Stimulated activated CD4-positive, alpha-beta T cell treated with anti-CD3 and anti-CD28 coated beads, Interleukin-1b, Interleukin-23, amount 100 ng/mL, for 24 hours (primary cell): ENCODE measurements at regions not wholly inside any gene's neighbourhood (a gene's known extent, or its start where the extent isn't known, plus 50 kb on each side); places are given as distances from the start of the nearest gene placed in this dataset.

Experiments used
- DNase-seq, 4 experiments: peaks; one replicate each; pipeline ENCODE4 v3.0.0-alpha.2; 2020; ENCODE audit warnings: low read depth in 4 of 4, low spot score in 1 of 4

DNA sequence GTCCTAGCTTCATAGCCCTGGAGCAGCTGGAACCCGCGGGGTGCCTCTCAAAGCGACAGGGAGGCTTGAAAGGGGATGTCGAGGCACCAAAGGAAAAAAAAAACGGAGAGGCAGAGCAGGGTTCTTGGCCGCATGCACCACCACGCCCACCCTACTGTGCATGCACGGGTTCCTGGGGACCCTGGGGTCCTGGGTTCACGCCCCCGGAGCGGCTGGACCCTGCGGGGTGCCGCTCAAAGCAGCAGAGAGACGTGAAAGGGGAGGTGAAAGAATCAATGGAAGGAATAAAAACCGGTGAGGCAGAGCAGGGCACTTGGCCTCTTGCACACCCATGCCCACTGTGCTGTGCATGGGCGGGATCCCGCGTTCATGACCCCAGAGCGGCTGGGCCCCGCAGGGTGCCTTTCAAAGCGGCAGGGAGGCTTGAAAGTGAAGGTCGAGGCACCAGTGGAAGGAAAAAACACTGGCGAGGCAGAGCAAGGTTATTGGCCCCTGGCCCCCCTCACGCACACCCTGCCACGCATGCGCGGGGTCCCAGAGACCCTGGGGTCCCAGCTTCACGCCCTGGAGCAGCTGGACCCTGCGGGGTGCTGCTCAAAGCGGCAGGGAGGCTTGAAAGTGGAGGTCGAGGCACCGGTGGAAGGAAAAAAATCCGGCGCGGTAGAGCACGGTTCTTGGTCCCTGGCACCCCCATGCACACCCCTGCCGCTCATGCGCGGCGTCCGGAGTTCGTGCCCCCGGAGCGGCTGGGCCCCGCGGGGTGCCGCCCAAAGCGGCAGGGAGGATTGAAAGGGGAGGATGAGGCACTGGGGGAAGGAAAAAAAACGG is 318.5 kb downstream of the ALG10 start:
- DNase-seq, result no peak

DNA sequence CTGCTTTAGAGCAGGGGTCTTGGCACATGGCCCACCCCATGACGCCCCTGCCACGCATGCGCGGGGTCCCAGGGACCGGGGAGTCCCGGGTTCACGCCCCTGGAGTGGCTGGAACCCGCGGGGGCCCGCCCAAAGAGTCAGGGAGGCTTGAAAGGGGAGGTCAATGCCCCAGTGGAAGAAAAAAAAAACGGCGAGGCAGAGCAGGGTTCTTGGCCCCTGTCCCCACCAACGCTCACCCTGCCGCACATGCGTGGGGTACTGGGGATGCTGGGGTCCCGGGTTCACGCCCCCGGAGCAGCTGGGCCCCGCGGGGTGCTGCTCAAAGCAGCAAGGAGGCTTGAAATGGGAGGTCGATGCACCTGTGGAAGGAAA is 319.1 kb downstream of the ALG10 start:
- no peak for DNase-seq

DNA sequence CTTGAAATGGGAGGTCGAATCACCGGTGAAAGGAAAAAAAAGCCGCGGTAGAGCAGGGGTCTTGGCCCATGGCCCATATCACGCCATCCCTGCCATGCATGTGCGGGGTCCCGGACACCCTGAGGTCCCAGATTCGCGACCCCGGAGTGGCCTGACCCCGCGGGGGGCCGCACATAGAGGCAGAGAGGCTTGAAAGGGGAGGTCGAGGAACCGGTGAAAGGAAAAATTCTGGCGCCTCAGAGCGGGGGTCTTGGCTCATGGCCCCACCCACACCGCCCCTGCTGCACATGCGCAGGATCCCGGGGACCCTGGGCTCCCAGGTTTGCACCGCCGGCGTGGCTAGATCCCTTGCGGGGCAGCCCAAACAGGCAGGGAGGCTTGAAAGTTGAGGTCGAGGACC is 319.8 kb downstream of the ALG10 start:
- DNase-seq, result no peak

DNA sequence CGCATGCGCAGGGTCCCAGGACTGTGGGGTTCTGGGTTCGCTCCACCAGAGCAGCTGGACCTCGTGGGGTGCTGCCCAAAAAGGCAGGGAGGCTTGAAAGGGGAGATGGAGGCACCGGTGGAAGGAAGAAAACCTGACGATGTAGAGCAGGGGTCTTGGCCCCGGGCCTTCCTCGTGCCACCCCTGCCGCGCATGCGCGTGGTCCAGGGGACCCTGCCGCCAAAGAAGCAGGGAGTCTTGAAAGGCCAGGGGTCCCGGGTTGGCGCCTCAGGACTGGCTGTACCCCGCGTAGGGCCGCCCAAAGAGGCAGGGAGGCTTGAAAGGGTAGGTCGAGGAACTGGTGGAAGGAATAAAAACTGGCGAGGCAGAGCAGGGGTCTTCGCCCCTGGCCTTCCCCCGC is 321.0 kb downstream of the ALG10 start:
- no peak for DNase-seq

DNA sequence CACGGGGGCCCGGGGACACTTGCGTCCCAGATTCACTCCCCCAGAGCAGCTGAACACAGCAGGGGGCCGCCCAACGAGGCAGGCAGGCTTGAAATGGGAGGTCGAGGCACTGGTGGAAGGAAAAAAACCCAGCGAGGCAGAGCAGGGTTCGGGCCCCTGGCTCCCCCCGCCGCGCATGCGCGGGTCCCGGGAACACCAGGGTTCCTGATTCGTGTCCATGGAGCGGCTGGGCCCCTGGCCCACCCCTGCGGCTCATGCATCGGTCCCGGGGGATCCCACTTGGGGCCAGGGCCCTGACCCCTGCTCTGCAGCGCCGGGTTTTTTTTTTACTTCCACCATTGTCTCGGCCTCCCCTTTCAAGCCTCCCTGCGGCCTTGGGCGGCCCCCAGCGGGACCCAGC is 321.5 kb downstream of the ALG10 start:
- no peak for DNase-seq

DNA sequence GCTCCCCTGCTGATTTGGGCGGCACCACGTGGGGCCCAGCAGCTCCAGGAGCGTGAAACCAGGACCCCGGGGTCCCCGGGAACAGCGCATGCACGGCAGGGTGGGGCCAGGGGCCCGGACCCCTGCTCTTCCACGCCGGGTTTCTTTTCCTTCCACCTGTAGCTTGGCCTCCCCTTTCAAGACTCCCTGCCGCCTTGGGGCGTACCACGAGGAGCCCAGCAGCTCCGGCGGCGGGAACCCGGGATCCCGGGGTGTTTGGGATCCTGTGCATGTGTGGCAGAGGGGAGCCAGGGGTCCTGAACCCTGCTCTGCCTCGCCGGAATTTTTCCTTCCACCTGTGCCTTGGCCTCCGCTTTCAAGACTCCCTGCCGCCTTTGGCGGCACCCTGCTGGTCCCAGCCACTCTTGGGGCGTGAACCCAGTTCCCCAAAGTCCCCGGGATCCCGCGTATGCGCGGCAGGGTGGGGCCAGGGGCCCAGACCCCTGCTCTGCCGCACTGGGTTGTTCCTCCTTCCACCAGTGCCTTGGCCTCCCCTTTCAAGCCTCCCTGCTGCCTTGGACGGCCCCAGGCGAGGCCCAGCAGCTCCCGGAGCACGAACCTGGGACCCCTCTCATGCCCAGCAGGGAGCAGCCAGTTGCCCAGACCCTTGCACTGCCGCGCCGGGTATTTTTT is 322.7 kb downstream of the ALG10 start:
- DNase-seq, result no peak

DNA sequence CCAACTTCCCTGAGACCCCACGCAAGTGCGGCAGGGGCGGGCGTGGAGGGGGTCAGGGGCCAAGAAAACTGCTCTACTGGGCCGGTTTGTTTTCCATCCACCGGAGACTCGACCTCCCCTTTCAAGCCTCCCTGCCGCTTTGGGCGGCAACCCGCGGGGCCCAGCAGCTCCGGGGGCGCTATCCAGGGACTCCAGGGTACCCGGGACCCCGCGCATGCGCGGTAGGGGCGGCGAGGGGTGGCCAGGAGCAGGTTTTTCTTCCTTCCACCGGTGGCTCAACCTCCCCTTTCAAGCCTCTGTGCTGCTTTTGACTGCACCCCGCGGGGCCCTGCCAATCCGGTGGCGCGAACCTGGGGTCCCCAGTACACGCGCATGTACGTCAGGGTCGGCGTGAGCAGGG is 323.5 kb downstream of the ALG10 start:
- DNase-seq, result no peak

DNA sequence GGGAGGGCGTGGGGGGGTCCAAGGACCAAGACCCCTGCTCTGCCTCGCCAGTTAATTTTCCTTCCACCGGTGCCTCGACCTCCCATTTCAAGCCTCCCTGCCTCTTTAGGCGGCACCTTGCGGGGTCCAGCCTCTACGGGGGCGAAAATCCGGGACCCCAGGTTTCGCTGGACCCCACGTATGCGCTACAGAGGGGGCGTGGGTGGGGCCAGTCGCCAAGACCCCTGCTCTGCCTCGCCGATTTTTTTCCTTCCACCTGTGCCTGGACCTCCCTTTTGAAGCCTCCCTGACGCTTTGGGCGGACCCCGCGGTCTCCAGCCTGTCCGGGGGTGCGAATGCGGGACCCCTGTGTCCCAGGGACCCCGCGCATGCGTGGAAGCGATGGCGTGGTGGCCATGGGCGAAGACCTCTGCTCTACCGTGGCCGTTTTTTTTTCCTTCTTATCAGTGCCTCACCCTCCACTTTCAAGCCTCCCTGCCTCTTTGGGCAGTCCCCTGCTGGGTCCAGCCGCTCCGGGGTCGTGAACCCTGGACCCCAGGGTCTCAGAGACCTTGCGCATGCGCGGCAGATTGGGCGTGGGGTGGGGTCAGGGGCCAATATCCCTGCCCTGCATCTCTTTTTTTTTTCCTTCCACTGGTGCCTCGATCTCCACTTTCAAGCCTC is 324.2 kb downstream of the ALG10 start:
- no peak for DNase-seq

DNA sequence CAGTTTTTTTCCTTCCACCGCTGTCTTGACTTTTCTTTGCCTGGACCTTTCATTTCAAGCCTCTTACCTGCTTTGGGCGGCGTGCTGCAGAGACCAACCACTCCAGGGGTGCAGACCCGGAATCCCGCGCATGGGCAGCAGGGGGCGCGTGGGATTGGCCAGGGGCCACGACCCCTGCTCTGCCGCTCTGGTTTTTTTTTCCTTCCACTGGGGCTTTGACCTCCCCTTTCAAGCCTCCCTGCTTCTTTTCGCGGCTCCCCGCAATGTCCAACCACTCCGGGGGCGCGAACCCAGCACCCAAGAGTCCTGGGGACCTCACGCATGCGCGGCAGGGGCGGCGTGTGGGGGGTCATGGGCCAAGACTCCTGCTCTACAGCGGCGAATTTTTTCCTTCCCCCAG is 325.1 kb downstream of the ALG10 start:
- DNase-seq, result no peak

DNA sequence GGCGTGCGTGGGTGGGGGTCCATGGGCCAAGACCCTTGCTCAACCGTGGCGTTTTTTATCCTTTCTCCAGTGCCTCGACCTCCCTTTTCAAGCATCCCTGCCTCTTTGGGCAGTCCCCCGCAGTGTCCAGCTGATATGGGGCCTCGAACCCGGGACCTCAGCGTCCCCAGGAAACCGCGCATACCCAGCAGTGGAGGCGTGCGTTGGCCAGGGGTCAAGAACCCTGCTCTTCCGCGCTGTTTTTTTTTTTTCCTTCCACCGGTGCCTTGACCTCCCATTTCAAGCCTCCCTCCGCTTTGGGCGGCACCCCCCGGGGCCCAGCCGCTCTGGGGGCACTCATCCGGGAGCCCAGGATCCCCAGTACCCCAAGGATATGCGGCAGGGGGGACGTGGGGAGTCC is 325.8 kb downstream of the ALG10 start:
- DNase-seq, result no peak

DNA sequence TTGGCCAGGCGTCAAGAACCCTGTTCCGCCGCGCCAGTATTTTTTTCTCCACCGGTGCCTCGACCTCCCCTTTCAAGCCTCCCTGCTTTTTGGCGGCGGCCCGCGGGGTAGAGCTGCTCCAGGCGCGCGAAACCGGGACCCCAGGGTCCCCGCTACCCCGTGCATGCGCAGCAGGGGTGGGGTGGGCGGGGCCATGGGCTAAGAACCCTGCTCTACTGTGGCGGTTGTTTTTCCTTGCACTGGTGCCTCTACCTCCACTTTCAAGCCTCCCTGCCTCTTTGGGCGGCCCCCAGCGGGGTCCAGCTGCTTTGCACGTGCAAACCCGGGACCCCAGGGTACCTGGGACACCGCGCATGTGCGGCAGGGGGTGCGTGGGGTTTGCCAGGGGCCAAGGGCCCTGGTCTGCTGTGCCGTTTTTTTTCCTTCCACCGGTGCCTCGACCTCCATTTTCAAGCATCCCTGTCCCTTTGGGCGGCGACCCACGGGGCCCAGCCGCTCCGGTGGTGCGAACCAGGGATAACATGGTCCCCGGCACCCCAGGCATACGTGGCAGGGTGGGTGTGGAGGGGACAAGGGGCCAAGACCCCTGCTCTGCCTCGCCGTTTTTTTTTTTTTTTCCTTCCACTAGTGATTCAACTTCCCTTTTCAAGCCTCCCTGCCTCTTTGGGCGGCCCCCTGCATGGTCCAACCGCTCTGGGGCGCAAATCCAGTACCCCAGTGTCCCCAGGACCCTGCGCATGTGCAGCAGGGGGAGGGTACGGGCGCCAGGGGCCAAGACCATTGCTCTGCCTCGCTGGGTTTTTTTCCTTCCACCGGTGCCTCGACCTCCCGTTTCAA is 326.8 kb downstream of the ALG10 start:
- no peak for DNase-seq

DNA sequence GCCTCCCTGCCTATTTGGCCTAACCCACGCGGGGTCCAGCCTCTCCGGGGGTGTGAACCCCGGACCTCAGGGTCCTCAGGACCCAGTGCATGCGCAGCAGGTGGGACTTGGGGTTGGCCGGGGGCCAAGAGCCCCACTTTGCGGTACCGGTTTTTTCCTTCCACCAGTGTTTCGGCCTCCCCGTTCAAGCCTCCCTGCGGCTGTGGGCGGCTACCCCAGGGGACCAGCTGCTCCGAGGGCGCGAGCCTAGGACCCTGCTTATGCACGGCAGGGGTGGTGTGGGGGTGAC is 327.3 kb downstream of the ALG10 start:
- no peak for DNase-seq

DNA sequence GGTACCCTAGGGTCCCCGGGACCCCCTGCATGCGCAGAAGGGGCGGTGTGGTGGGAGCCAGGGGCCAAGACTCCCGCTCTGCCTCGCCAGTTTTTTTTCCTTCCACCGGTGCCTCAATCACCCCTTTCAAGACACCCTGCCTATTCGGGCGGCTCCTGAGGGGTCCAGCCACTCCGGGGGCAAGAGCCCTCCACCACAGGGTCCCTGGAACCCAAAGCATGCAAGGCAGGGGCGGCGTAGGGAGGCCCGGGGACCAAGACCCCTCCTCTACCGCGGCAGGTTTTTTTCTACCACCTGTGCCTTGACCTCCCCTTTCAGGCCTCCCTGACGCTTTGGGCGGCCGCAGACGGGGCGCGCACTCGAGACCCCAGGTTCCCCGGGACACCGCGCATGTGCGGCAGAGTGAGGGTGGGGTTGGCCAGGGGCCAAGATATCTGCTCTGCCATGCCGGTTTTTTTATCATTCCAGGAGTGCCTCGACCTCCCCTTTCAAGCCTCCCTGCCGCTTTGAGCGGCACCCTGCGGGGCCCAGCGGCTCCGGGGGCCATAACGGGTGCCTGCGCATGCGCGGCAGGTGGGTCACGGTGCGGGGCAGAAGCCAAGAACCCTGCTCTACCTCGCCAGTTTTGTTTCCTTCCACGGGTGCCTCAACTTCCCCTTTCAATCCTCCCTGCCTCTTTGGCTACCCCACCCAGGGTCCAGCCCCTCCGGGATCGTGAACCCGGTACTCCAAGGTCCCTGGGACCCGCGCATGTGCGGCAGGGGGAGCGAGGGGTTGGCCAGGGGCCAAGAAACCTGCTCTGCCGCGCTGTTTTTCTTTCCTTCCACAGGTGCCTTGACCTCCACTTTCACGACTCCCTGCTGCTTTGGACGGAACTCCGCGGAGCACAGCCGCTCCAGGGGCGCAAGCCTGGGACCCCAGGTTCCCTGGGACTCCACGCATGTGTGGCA is 328.1 kb downstream of the ALG10 start:
- no peak for DNase-seq

DNA sequence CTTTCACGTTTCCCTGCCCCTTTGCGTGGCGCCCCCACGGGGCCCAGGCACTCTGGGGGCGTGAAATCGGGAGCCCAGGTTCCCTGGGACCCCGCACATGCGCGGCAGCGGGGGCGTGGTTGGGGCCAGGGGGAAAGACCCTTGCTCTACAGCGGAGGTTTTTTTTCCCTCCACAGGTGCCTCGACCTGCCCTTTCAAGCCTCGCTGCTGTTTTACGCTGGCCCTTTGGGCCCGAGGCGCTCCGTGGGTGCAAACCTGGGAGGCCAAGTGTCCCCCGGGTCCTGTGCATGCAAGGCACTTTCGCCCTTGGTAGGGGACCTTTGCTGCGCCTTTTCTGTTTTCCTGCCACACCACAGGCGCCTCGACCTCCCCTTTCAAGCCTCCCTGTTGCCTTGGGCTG is 329.8 kb downstream of the ALG10 start:
- no peak for DNase-seq

DNA sequence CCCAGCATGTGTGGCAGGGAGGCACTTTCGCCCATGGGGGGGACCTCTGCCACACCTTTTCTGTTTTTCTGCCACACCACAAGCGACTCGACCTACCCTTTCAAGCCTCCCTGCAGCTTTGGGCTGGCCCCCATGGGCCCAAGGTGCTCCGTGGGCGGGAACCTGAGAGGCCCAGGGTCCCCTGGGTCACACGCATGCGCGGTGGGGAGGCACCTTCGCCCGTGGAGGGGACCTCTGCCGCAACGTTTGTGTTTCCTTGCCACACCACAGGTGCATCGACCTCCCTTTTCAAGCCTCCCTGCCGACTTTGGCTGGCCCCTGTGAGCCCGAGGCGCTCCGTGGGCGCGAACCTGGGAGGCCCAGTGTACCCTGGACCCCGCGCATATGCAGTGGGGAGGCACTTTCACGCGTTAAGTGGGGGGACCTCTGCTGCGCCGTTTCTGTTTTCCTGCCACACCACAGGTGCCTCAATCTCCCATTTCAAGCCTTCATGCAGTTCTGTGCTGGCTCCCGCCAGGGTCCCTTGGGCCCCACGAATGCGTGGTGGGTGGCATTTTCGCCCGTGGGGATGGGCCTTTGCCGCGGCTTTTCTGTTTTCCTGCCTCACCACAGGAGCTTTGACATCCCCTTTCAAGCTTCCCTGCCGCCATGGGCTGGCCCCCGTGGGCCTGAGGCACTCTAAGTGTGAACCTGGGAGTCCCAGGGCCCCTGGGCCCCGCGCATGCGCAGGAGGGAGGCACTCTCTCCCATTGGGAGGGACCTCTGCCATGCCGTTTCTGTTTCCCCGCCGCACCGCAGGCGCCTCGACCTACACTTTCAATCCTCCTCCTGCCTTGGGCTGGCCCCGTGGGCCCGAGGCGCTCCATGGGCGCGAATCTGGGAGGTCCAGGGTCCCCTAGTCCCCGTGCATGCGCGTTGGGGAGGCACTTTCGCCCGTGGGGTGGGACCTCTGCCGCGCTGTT is 332.2 kb downstream of the ALG10 start:
- no peak for DNase-seq

DNA sequence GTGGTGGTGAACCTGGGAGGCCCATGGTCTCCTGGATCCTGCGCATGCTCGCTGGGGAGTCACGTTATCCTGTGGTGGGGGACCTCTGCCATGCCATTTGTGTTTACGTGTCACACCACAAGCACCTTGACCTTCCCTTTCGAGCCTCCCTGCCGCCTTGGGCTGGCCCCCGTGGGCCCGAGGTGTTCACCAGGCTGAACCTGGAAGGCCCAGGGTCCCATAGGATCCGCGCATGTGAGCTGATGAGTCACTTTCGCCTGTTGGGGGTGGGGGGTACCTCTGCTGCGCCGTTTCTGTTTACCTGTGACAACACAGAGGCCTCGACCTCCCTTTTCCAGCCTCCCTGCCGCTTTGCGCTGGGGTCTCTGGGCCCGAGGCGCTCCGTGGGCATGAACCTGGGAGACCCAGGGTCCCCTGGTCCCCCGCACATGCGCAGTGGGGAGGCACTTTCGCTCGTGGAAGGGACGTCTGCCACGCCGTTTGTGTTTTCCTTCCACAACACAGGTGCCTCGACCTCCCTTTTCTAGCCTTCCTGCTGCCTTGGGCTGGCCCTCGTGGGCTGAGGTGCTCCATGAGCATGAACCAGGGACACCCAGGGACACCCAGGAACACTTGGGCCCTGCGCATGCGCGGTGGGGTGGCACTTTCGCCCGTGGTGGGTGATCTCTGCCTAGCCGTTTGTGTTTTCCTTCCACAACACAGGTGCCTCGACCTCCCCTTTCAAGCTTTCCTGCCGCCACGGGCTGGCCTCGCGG is 334.1 kb downstream of the ALG10 start:
- DNase-seq, result no peak

DNA sequence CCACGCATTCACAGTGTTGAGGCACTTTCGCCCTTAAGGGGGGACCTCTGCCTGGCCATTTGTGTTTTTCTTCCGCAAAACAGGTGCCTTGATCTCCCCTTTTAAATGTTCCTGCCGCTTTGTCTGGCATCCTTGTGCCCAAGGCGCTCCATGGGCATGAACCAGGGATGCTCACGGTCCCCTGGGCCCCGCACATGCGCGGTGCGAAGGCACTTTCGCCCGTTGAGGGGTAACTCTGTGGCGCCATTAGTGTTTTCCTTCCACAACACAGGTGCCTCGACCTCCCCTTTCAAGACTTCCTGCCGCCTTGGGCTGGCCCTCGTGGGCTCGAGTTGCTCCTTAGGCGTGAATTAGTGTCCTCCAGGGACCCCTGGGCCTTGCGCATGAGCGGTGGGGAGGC is 335.5 kb downstream of the ALG10 start:
- no peak for DNase-seq

DNA sequence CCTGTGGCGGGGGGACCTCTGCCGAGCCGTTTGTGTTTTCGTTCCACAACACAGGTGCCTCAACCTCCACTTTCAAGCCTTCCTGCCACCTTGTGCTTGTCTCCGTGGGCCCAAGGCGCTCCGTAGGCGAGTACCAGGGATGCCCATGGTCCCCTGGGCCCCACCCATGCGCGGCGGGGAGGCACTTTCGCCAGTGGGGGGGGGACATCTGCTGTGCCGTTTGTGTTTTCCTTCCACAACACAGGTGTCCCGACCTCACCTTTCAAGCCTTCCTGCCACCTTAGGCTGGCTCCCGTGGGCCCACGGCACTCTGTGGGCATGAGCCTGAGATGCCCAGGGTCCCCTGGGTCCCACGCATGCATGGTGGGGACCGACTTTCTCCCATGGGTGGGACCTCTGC is 335.9 kb downstream of the ALG10 start:
- DNase-seq, result no peak
